ENCODE measurements at regions not wholly inside any gene's neighbourhood (a gene's known extent, or its start where the extent isn't known, plus 50 kb on each side); places are given as distances from the start of the nearest gene placed in this dataset.

DNA sequence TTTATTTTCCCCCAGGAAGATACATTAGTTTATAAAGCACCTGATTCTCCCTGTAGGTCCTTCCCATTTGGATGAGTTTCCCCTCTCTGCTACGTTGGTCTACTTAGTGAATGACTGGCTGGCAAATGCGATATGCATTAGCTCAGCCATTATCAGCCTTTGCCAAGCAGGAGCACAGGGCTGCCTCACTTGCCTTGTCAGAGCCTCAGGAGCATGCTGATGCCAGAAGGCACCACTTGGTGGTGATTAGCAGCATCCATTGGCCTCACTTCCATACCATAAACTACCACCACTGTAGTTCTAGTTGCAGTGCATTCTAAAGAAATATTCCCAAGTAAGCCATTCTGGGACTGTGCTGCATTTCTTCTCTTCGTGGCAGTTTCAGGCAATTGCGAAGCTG, 442.8 kb upstream of the CHST9 start:
- no peak for DNase-seq (ENCODE audit: low spot score)

DNA sequence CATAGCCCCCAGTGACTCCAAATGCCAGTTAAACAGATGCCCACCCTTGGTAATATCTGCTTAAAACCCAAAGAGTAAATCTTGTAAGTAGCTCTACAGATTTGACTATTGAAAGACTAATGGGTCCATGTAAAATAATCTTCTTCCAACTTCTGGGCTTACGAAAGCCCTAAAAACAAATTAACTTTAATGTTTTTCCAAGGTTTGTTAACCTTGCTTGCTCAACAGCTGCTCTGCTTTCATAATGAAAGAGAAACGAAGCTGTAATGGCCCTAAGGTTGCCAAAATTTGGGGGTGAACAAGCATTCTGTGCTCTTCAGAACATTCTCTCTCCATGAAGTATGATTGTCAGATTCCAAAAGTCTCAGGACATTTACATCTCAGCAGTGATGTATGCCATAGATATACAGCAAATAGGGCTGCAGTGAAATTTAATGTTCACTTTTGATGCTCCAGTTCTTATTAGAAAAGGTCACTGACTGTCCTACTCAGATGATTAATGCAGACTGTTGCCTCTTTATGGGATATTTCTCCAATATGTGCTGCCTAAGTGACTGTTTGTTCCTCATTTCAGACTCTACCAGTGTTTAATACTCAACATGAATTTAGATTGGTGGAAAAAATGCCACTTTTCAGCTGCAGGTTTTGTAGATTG, 436.3 kb upstream of the CHST9 start:
- DNase-seq (ENCODE audit: low spot score) = no peak

DNA sequence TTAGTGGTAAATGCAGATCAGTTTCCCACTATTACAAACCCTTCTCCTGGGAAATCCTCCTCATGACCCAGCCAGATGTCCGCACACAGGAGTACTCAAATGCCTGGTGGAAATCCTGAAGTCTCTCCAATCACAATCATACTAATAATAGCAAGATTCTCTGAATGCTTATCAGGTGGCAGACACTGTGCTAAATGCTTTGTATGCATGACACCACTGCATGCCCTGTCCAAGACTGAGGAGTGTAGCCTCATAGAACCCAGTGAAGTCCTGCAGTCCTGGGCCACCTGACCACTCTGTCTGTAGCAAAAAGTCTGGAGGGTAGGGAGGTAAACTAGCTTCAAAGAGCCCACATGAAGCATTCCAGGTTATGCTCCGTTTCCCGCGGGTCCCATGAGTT, 434.8 kb upstream of the CHST9 start:
- DNase-seq (ENCODE audit: low spot score) = no peak

DNA sequence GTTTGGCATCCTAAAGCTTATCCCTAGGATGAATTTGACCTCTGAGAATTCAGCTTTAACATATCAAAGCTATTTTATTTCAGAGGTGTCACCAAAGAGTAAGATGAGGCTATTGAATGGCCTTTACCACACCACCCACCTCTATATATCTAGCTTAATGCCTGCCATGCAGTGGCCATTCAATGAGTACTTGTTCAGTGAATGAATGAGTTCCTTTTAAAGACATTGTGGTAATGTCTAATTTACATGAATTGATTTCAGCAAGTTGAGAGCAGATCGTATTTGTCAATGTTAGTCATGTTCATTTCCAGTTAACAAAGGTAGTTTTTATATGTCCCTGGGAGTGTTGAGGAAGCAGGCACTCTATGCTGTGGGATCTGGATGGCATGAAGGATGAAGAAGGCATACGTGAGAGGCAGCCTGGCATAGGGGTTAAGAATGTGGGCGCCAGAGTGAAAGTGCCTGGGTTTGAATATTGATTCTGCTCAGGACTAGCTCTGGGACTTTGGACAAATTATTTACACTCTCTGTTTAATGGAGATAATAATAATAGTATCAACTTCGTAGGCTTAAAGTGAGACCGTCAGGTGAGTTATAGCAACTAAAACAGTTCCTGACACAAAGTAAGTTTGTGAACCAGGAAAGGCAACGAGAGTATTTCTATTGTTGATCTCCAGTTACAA, 434.1 kb upstream of the CHST9 start:
- no peak for DNase-seq (ENCODE audit: low spot score)

DNA sequence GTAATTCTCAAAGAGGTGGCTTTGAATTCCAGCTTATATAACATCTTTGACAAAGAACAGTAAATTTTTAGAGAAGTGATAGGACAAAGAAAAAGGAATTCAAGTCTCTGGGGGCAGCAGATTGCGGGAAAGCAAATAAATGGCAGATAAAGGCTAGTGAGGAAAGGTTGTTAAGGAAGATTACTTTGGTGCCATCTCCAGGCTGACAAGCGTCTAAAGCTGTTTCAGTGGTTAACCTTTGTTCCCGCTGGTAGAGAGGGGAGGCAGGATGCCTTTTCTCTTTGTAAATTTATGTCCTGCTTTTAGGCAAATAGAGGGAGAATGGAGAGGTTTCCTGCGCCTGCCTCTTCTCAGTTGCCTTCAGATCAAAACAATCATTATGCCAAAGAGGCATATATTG, 431.2 kb upstream of the CHST9 start:
- DNase-seq (ENCODE audit: low spot score) = no peak

DNA sequence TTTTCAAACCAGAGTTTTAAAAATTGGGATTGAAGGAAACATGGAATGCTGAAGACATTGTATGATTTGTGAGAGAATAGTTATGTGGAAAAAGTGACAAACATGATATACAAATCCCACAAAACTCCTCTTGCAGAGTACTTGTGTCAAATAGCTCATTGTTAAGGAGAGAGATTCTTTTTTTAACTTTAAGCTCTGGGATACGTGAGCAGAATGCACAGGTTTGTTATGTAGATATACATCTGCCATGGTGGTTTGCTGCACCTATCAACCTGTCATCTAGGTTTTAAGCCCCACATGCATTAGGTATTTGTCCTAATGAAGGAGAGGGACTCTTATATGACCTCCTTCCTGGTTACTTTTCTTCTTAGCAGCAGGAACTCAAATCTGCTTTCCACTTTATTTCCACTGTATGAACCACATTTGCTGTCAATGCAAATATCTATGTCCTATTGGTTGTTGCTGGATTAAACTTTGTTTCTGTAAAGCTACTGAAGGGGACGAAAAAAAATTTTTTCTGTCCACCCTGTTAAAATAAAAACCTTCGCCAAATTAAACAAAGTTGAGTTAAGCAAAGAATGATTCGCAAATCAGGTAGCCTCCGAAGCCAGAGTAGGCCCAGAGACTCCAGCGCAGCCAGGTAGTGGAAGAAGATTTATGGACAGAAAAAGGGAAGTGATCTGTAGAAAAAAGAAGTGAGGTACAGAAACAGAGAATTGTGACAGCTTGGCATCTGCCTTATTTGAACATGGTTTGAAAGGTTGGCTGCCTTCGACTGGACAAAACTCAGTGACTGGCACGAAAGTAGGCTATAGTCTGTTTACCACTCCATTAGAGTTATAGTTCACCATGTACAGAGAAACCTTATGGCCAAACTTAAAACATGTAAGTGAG, 430.1 kb upstream of the CHST9 start:
- no peak for DNase-seq (ENCODE audit: low spot score)

DNA sequence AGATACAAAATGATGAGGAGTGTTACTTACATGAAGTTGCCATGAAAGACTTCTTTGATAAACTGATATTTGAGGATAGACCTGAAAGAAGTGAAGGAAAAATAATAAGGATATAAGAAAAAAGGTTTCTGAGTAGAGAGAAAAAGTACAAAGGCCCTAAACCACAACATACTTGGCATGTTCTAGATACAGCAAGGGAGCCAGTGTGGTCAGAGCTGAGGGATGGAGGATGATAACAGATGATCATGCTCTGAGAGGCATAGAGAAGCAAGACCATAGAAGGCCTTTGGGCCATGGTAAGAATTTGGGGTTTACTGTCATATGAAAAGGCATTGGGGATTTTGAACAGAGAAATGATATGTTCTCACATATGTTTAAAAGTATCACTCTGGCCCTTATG, 424.1 kb upstream of the CHST9 start:
- no peak for DNase-seq (ENCODE audit: low spot score)

DNA sequence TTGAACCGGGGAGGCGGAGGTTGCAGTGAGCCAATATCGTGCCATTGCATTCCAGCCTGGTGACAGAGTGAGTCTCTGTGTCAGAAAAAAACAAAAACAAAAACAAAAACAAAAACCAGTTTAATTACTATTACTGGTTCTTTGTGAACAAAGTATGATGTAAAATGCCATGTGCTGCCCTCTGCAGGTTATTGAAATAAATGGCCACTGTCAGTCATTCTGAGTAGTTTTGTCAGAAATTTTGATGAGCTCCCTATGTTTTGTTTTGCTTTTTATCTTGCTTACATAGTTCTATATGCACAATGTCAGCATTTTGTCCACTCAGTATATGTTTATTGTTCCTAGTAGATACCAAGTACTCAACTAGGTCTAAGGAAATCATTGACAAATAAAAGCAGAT, 423.6 kb upstream of the CHST9 start:
- DNase-seq (ENCODE audit: low spot score) = peak; percentile 11

DNA sequence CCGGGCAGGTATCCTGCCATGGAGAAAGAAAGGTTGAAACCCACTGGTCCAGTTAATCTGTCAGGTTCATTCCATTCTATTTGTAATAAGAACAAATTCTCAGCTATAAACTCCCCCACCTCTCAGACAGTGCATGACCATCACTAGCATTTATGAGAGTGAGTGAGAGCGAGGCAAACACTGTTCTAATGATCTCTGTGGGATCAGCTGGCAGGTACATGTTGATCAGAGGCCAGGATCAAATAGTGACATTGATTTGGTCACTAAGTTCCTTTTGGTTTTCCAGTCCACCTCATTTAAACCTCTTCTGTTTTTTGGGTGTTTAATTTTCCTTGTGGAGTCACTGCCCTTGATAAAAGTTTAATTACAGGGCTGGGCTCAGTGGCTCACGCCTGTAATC, 423.1 kb upstream of the CHST9 start:
- no peak for DNase-seq (ENCODE audit: low spot score)

DNA sequence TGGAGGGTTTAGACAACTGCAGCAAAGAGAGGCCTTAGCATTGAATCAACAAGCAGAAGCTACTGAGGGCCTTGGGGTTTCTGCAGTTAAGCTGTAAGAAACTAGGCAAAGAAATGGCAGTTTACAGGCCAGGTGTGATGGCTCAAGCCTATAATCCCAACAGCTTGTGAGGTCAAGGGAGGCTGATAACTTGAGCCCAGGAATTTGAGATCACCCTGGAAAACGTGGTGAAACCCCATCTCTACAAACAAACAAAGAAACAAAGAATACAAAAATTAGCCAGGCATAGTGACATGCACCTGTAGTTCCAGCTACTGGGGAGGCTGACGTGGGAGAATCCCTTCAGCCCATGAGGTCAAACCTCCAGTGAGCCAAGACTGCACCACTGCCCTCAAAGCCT, 421.6 kb upstream of the CHST9 start:
- DNase-seq (ENCODE audit: low spot score) = no peak

DNA sequence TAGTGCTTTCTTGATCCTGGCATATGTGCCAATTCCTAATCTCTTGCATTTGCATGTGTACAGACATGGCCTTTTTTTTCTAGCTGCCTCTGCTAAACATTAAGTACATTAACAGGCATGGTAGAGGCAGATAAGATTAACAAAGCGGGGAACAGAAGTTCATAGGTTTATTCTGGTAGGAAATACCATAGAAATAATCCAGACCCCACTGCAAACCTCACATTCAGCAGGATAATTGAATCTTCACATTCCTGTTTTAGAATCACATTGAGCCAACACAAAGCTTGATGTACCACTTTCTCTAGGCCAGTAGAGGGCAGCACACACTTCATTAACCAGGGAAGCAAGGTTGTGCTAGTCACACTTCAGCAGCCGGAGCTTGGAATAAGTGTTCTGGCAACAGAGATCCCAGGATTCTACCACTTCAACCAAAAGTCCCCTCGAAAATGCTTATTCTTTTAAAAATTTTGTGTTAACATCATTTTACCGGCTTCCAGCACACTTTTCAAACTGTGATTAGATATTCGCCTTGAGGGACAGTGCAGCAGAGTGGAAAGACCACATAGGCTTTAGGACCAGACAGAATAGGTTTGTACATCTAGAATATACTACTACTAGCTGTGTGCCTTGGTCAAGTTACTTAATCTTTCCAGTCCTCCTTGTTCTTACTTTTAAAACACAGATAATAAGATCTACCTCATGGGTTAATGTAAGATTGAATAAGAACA, 420.2 kb upstream of the CHST9 start:
- DNase-seq (ENCODE audit: low spot score) = peak; percentile 73

DNA sequence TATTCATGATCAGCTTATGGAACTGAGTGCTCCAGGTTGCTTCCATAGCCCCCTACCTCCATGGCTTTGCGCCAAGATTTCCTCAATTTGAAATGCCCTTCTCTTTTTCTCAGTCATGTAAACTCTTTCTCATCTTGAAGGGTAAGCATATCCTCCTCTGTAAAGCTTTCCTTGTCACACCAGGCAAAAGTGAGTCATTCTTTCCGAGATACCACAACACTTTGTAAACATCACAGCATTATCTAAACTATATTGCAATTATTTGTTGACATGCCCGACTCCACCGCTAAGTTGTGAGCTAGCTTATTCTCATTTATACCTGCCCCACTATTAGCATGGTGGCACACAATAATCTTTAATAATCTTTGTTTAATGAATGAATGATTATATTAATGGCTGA, 419.5 kb upstream of the CHST9 start:
- peak; percentile 13 for DNase-seq (ENCODE audit: low spot score)

DNA sequence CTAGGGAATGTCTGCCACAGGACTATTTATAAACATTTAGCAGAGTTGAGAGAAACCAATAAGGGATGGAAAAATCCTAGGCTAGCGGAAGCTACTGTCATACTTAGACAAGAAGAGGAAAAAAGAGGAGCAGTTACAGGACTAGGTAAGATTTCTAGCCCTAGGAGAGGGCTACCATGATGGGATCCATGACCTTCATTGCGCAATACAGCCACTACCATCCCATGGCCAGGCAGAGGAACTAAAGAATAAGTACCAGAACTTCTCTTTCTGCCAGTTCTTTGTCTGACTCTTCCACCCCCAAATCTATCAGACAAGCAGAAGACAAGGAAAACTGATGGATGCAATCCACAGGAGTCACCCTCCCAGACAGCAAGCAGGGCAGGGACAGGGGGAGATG, 417.0 kb upstream of the CHST9 start:
- DNase-seq (ENCODE audit: low spot score) = no peak

DNA sequence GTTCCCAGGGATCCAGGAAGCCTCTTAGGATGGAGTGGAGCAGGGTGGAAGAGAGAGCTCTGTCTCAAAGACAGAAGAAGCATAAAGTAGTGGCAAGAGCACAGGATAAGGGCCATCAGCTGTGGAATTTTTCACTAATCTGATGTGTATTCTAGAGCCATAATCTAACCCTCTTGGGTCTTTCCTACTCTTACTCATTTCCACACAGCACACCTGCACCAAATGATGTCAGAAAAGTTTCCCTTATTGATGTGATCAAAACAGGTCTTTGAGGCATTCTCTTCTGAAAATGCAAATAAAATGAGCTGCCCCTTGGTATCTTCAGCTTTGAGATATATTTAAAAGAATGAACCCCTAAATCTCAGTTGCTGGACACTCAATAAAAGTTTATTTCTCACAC, 415.1 kb upstream of the CHST9 start:
- DNase-seq (ENCODE audit: low spot score) = no peak

DNA sequence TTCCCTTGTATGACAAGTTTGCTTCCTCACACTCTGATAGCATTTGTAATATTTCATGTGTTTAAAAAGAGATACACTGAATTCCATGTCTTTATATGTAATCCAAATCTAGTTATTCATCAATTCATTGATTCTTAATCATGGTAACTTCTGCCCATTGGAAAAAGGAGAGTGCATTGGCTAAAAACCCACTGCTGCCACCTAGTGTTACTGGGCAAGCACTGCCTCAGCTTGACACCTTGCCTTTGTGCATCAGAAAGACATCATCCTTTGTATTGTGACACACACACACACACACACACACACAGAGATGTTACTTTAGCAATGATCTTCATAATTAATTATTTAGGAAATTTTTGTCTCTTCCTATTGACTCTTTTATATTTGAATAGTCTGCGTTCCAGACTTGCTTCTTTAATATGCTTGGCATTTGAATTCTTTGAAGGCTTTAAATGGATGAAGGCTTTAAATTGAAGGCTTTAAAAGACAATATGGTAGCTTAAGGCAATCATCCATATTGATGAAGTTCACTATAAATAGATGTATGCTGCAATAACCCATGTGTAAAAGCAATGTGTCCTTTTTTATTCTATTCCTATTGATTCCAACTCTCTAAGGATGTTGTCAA, 414.2 kb upstream of the CHST9 start:
- peak; percentile 65 for DNase-seq (ENCODE audit: low spot score)

DNA sequence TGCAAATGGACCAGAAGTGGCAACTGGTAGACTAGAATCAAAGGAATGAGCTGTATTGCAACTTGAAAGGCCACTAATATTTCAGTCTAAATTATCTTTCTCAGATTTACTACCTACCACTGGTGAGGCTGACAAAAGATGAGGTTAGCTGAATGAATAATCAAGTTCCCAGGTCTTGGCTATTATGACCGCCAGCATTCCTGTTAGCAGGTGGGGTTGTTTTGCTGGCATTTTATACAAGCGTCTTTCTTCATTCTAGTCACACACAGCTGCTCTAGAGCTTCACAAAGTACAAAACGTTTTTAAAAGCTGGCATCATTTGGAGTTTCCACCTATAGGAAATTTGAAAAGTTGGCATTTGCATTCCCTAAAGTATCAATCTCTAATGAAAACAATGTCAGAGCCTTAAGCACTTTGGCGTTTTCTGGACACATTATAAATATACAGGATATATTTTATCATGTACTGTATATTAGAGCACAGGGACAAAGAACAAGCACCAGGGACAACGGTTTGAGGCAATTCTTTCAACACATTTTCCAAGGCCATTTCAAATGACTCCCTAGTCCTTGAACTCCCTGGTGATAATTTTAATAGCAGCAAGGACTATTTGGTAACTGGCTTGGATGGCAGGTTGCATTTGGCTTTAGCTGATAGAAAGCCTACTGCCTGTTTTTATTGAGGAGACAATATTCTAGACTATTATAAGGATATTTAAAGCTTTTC, 410.2 kb upstream of the CHST9 start:
- DNase-seq (ENCODE audit: low spot score) = no peak

DNA sequence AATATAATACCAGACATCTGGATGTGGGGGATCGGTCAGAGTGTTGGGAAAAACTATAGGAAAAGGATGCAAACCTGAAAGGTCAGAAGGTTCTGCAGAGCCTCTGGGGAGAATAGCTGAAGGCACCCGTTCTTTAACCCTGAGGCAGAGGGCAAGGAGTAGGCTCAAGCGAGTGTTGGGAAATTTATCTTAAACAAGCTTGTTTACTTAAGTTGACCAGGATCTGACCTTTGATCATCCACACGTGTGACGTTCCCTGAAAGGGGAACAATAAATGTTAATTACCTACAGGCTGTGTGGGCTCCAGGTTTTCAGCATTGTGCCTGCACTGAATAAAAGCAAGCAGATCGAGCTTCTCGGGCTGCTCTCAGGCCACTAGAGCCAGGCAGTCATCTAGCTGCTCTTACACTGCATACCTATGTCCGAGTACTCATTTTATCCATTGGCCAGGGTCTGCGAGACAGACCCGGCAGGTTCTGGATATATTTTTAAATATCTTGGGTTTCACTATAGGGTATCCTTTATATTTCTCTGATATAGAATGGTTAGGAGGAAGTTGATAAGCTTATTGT, 400.6 kb upstream of the CHST9 start:
- DNase-seq (ENCODE audit: low spot score) = no peak

DNA sequence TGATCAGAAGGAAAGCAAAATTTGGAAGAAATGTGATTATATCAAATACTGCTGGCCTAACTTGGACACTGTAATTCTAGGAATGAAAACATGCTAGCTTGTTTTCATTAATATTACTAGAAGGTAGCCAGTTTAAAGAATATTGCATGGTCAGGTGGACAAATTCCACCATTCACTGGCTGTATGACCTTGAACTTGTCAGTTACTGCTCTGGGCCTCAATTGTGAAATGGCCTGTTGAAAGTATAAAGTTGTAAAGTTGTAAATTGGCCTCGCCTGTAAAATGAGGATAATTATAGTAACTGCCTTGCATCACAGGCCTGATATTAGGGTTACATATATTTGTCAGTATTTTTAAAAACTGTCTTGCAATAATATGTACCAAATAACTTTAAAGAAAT, 398.4 kb upstream of the CHST9 start:
- no peak for DNase-seq (ENCODE audit: low spot score)

DNA sequence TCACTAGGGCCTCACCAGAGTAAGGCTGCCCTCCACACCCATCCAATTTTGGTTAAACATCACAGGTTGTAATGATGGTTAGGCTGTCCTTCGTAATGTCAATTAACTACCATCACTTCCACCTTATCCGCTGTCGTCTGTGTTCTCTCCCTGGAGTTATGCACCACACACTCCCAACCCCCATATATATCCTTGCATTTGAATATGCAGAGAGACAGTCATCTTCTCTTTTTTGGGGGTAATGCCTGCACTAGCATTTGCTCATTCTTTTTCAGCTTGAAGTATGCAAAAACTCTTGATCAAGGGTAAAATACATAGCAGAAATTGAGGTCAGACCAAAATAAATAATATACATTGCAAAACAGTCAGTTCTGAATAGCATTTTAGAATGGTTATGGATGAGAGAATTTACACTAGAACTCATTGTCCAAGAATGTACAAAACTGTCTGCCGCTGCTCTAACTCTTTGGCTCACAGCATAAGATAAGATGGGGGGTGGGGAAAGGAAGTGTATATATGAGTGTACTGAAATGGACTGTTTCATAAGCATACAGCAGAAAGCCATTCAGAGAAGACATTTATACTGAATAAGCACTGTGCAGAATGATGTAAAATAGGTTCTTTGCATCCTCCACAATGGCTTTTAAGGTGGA, 397.8 kb upstream of the CHST9 start:
- no peak for DNase-seq (ENCODE audit: low spot score)

DNA sequence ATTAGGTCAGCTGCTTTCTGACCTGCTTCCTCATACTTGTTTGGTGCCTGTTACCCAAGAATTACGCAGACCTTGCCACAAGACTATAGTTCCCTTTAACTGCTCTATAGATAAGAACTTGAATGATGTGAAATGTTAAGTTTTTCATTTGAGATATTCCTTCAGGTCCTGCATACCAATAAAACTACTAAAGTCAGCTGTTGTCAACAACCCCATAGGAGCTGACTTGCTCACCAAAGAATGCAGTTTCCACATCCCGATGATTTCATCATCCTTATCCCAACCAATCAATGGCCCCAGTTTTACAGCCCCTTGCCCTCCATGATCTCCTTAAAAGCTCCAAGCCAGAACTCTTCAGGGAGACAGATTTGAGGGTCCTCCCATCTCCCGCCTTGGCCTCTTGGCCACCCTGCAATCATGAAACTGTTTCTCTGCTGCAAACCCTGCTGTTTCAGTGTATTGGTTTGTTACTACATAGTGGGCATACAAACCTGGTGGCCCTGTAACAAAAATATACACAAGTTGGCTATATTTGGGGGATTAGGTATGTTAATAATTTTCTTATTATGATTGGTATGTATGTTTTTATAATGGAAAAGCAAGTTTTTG, 396.3 kb upstream of the CHST9 start:
- no peak for DNase-seq (ENCODE audit: low spot score)
